ENCODE measurements at regions not wholly inside any gene's neighbourhood (a gene's known extent, or its start where the extent isn't known, plus 50 kb on each side); places are given as distances from the start of the nearest gene placed in this dataset.

DNA sequence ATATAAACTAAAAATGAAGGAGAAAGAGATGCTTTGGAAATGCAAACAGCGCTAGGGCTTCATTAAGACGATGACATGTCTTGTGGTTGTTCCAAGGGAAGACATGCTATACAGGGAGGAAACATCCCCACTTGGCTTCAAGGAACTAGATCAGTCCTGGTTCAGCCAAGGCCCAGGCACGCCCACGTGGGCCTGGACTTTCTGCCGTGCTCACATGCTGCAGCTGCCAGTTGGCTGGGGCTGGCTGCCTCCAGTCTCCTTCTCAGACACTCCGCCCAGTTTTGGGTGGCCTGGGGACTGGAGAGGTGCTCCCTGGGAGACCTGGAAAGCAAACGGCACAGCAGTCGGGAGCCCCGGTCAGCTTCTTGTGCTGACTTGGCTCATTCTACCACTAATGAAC, 109.6 kb downstream of the GLI2 start:
- Histone ChIP-seq H3K9me2 (replicated peaks; ENCODE audit: insufficient read depth) (no peaks in the 10 kb centered on the region), H3K4me1 (ENCODE audit: insufficient read depth) (peaks cover 8% of the 10 kb centered on the region), H3K4me2 (no peak overlapping the region), H4K20me1 (ENCODE audit: insufficient read depth, poor library complexity, severe bottlenecking) (no peaks in the 10 kb centered on the region), H3K36me3 (replicated peaks; ENCODE audit: insufficient read depth, low read depth) (no peaks in the 10 kb centered on the region), H3K27ac (no peak overlapping the region), H2AFZ (no peak overlapping the region), H3K9me3 (ENCODE audit: low read depth) (no peaks in the 10 kb centered on the region), H3K27me3 (no peaks in the 10 kb centered on the region), H3K4me3 (no peak overlapping the region), H3K79me2 (peaks cover 2% of the 10 kb centered on the region)
- no peak for DNase-seq (ENCODE audit: low spot score)
- no peak for TF ChIP-seq EZH2 (IDR thresholded peaks at IDR 0.05; ENCODE audit: borderline replicate concordance)
- TF ChIP-seq EZH2phosphoT487 (IDR thresholded peaks at IDR 0.05; ENCODE audit: low read depth, severe bottlenecking, unreplicated experiment), result no peak
- TF ChIP-seq, protein P1, sequence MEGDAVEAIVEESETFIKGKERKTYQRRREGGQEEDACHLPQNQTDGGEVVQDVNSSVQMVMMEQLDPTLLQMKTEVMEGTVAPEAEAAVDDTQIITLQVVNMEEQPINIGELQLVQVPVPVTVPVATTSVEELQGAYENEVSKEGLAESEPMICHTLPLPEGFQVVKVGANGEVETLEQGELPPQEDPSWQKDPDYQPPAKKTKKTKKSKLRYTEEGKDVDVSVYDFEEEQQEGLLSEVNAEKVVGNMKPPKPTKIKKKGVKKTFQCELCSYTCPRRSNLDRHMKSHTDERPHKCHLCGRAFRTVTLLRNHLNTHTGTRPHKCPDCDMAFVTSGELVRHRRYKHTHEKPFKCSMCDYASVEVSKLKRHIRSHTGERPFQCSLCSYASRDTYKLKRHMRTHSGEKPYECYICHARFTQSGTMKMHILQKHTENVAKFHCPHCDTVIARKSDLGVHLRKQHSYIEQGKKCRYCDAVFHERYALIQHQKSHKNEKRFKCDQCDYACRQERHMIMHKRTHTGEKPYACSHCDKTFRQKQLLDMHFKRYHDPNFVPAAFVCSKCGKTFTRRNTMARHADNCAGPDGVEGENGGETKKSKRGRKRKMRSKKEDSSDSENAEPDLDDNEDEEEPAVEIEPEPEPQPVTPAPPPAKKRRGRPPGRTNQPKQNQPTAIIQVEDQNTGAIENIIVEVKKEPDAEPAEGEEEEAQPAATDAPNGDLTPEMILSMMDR (IDR thresholded peaks at IDR 0.05; ENCODE audit: poor library complexity), result no peak
- WGBS (ENCODE audit: low lambda C conversion rate, missing lambda C conversion rate), result 85% methylated on average over 9 of the region's 9 CpGs

DNA sequence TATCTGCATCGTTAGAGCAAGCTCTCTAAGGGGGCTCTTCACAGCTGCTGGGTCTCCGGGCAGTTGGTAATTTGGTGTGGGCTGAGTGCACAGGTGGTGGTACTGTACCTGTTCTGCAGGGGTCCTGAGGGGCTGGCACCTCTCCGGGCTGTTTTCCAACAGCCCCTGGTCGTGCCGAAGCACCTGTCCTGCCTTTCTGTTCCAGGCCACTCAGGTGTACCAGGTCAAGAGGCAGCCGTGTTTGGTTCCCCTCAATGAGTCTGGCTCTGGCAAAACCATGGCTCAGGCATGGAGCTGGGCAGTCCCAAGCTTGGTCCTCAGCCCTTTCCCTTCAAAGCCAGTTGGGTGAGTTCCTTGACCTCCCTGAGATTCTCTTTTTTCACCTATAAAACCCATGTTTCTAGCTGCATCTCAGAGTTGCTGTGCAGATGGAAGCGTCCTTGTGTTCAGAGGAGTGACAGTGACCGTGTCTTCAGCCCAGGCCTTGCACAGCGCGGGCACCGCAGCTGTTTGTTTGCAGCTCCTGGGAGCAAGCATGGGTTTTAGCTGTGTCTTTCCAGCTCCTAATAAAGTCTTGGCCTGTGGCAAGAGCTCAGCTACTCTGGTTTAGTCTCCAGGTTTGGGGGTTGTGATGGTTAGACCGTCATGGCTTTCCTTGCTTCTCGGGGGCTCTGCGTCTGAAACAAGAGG, 110.9 kb downstream of the GLI2 start:
- no peaks in the 10 kb centered on the region for H3K9me2 ChIP-seq (replicated peaks; ENCODE audit: insufficient read depth)
- peaks cover 3% of the 10 kb centered on the region for H3K4me1 ChIP-seq (ENCODE audit: insufficient read depth)
- no peak overlapping the region for H3K27ac ChIP-seq
- H3K36me3 ChIP-seq (replicated peaks; ENCODE audit: insufficient read depth, low read depth), result no peaks in the 10 kb centered on the region
- H3K27me3 ChIP-seq, result no peaks in the 10 kb centered on the region
- no peak overlapping the region for H3K4me3 ChIP-seq
- DNase-seq (ENCODE audit: low spot score), result no peak
- H3K4me2 ChIP-seq, result no peak overlapping the region
- TF ChIP-seq, protein P1 (IDR thresholded peaks at IDR 0.05; ENCODE audit: poor library complexity), result no peak
- TF ChIP-seq EZH2 (IDR thresholded peaks at IDR 0.05; ENCODE audit: borderline replicate concordance), result no peak
- TF ChIP-seq EZH2phosphoT487 (IDR thresholded peaks at IDR 0.05; ENCODE audit: low read depth, severe bottlenecking, unreplicated experiment), result no peak
- 84% methylated on average over 14 of the region's 14 CpGs for WGBS (ENCODE audit: low lambda C conversion rate, missing lambda C conversion rate)
- no peaks in the 10 kb centered on the region for H3K9me3 ChIP-seq (ENCODE audit: low read depth)
- H4K20me1 ChIP-seq (ENCODE audit: insufficient read depth, poor library complexity, severe bottlenecking), result no peaks in the 10 kb centered on the region
- no peak overlapping the region for H2AFZ ChIP-seq
- peaks cover 2% of the 10 kb centered on the region for H3K79me2 ChIP-seq

DNA sequence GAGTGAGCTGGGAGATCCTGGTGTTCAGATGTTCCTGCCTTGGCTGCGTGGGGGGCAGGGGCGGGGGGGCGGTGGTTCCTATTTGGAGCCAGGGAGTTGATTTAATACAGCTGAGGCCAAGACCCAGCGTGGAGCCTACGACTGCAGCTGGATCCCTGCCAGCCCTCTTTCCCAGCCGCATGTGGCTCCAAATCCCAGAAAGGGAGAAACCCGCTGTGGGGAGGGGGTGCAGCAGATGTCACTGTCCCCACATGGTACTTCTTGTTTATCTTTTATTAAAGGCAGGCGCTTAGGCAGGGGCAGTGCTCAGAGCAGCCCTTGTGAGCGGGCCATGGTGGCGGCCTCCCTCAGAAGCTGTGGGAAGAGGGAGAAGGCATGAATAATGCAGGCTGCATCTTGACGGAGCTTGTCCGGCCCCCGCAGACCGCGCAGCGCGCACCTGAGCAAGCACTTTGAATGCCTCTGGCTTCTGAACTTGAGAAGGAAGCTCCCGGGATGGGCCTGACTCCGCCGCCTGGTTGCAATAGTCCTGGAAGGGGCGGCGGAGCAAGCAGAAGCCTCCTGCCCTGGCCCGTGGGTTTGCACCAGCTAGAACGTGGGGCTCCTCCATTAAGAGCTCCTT, 112.1 kb downstream of the GLI2 start:
- peaks cover 3% of the 10 kb centered on the region for H3K4me1 ChIP-seq (ENCODE audit: insufficient read depth)
- no peak overlapping the region for H3K4me2 ChIP-seq
- no peaks in the 10 kb centered on the region for H3K27me3 ChIP-seq
- H3K4me3 ChIP-seq, result no peak overlapping the region
- H3K9me3 ChIP-seq (ENCODE audit: low read depth), result no peaks in the 10 kb centered on the region
- no peaks in the 10 kb centered on the region for H4K20me1 ChIP-seq (ENCODE audit: insufficient read depth, poor library complexity, severe bottlenecking)
- no peaks in the 10 kb centered on the region for H3K9me2 ChIP-seq (replicated peaks; ENCODE audit: insufficient read depth)
- TF ChIP-seq, protein P1 (IDR thresholded peaks at IDR 0.05; ENCODE audit: poor library complexity), result no peak
- TF ChIP-seq EZH2phosphoT487 (IDR thresholded peaks at IDR 0.05; ENCODE audit: low read depth, severe bottlenecking, unreplicated experiment), result no peak
- TF ChIP-seq EZH2 (IDR thresholded peaks at IDR 0.05; ENCODE audit: borderline replicate concordance), result no peak
- peak overlapping the region; percentile 45 for H3K27ac ChIP-seq
- H3K79me2 ChIP-seq, result peaks cover 2% of the 10 kb centered on the region
- peak; percentile 36 for DNase-seq (ENCODE audit: low spot score)
- no peak overlapping the region for H2AFZ ChIP-seq
- H3K36me3 ChIP-seq (replicated peaks; ENCODE audit: insufficient read depth, low read depth), result no peaks in the 10 kb centered on the region
- 83% methylated on average over 21 of the region's 24 CpGs for WGBS (ENCODE audit: low lambda C conversion rate, missing lambda C conversion rate)
